ENCODE measurements at regions not wholly inside any gene's neighbourhood (a gene's known extent, or its start where the extent isn't known, plus 50 kb on each side); places are given as distances from the start of the nearest gene placed in this dataset.
"Not testable (repeated sequence)": the region's sequence is repeated elsewhere in the genome, so short reads cannot be mapped to it uniquely, and the experiment has no call there.

- TF ChIP-seq CTCF (IDR thresholded peaks at IDR 0.05); ZFX (IDR thresholded peaks at IDR 0.05; ENCODE audit: borderline replicate concordance): not testable (repeated sequence)
These were observed 411.1 kb downstream of the RPS24 start for GRCh38 chr10:78444741-78445140.

All from 22Rv1 (cell line).